ENCODE measurements at regions not wholly inside any gene's neighbourhood (a gene's known extent, or its start where the extent isn't known, plus 50 kb on each side); places are given as distances from the start of the nearest gene placed in this dataset.

- TF ChIP-seq CTCF (IDR thresholded peaks at IDR 0.05 in 2 of 3, conservative IDR thresholded peaks at IDR 0.05 in 1 of 3; ENCODE audit: borderline replicate concordance in 1 of 3, insufficient read depth in 1 of 3, low read depth in 2 of 3, low read length in 2 of 3) = no peak
- no peak for TF ChIP-seq CBX3 (IDR thresholded peaks at IDR 0.05; ENCODE audit: low read depth)
These were observed 356.9 kb upstream of the ACVR2A start for GRCh38 chr2:147487978-147488289.
